ENCODE measurements at regions not wholly inside any gene's neighbourhood (a gene's known extent, or its start where the extent isn't known, plus 50 kb on each side); places are given as distances from the start of the nearest gene placed in this dataset.

DNA sequence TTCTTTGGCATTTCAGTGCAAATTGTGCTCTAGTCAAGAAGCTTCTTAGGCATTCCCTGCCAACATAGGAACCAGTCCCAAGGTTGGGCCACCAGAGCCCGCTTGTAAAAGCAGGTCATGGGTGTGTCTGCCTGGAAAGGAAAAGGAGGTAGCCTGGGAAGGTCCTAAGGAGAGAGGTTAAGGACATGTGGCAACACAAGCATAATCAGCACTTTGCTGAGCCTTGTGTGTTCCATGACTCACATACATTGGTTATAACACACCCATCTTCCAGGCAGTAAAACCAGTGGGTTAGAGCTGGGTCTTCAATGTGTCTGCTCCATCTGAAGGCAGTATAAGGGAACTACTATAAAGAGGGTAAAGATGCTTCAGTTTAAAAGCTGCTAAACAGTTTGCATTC lies 165.0 kb downstream of the FHIP1A start:
- CTCF ChIA-PET = no interaction called here
- intact Hi-C loops (cut with micrococcal nuclease; ENCODE audit: unreplicated experiment) = no loop called here
- Mint-ChIP-seq H3K27me3 (ENCODE audit: unreplicated experiment) (no peaks in the 10 kb centered on the region), H3K4me3 (ENCODE audit: low read depth, unreplicated experiment) (no peak overlapping the region), H3K36me3 (ENCODE audit: insufficient read depth, unreplicated experiment) (peaks cover 3% of the 10 kb centered on the region), H3K4me1 (ENCODE audit: low read depth, unreplicated experiment) (peaks cover under 1% of the 10 kb centered on the region), H3K9me3 (ENCODE audit: low read depth, unreplicated experiment) (no peaks in the 10 kb centered on the region), H3K27ac (ENCODE audit: unreplicated experiment) (no peak overlapping the region)
- TF ChIP-seq, protein P1, sequence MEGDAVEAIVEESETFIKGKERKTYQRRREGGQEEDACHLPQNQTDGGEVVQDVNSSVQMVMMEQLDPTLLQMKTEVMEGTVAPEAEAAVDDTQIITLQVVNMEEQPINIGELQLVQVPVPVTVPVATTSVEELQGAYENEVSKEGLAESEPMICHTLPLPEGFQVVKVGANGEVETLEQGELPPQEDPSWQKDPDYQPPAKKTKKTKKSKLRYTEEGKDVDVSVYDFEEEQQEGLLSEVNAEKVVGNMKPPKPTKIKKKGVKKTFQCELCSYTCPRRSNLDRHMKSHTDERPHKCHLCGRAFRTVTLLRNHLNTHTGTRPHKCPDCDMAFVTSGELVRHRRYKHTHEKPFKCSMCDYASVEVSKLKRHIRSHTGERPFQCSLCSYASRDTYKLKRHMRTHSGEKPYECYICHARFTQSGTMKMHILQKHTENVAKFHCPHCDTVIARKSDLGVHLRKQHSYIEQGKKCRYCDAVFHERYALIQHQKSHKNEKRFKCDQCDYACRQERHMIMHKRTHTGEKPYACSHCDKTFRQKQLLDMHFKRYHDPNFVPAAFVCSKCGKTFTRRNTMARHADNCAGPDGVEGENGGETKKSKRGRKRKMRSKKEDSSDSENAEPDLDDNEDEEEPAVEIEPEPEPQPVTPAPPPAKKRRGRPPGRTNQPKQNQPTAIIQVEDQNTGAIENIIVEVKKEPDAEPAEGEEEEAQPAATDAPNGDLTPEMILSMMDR (IDR thresholded peaks at IDR 0.05; ENCODE audit: unreplicated experiment) = no peak
- no TSS peak for BruUV-seq (replicated peaks)
- no peak for DNase-seq

GRCh38 chr4:151574968-151575367 lies 166.0 kb downstream of the FHIP1A start:
- H3K36me3 Mint-ChIP-seq (ENCODE audit: insufficient read depth, unreplicated experiment) = peaks cover 3% of the 10 kb centered on the region
- H3K27me3 Mint-ChIP-seq (ENCODE audit: unreplicated experiment) = no peaks in the 10 kb centered on the region
- H3K27ac Mint-ChIP-seq (ENCODE audit: unreplicated experiment) = no peak overlapping the region
- DNase-seq = no peak
- no peaks in the 10 kb centered on the region for H3K4me1 Mint-ChIP-seq (ENCODE audit: low read depth, unreplicated experiment)
- intact Hi-C loops (cut with micrococcal nuclease; ENCODE audit: unreplicated experiment) = no loop called here
- H3K4me3 Mint-ChIP-seq (ENCODE audit: low read depth, unreplicated experiment) = no peak overlapping the region
- no peaks in the 10 kb centered on the region for H3K9me3 Mint-ChIP-seq (ENCODE audit: low read depth, unreplicated experiment)
- CTCF ChIA-PET = no interaction called here
- no TSS peak for BruUV-seq (replicated peaks)
- TF ChIP-seq, protein P1 (IDR thresholded peaks at IDR 0.05; ENCODE audit: unreplicated experiment) = no peak

- DNase-seq = no peak
- Mint-ChIP-seq H3K4me1 (ENCODE audit: low read depth, unreplicated experiment) (no peaks in the 10 kb centered on the region), H3K27me3 (ENCODE audit: unreplicated experiment) (no peaks in the 10 kb centered on the region), H3K9me3 (ENCODE audit: low read depth, unreplicated experiment) (no peaks in the 10 kb centered on the region), H3K27ac (ENCODE audit: unreplicated experiment) (no peak overlapping the region), H3K4me3 (ENCODE audit: low read depth, unreplicated experiment) (no peak overlapping the region), H3K36me3 (ENCODE audit: insufficient read depth, unreplicated experiment) (peaks cover 3% of the 10 kb centered on the region)
- TF ChIP-seq, protein P1 (IDR thresholded peaks at IDR 0.05; ENCODE audit: unreplicated experiment) = no peak
- BruUV-seq (replicated peaks) = no TSS peak
- CTCF ChIA-PET = no interaction called here
- intact Hi-C loops (cut with micrococcal nuclease; ENCODE audit: unreplicated experiment) = no loop called here
Observed at GRCh38 chr4:151575646-151576045, 166.7 kb downstream of the FHIP1A start.

GRCh38 chr4:151576627-151577026 lies 167.7 kb downstream of the FHIP1A start:
- intact Hi-C loops (cut with micrococcal nuclease; ENCODE audit: unreplicated experiment) = no loop called here
- BruUV-seq (replicated peaks) = no TSS peak
- H3K9me3 Mint-ChIP-seq (ENCODE audit: low read depth, unreplicated experiment) = no peaks in the 10 kb centered on the region
- TF ChIP-seq, protein P1 (IDR thresholded peaks at IDR 0.05; ENCODE audit: unreplicated experiment) = no peak
- H3K4me3 Mint-ChIP-seq (ENCODE audit: low read depth, unreplicated experiment) = no peak overlapping the region
- no peak overlapping the region for H3K27ac Mint-ChIP-seq (ENCODE audit: unreplicated experiment)
- H3K36me3 Mint-ChIP-seq (ENCODE audit: insufficient read depth, unreplicated experiment) = peaks cover 3% of the 10 kb centered on the region
- DNase-seq = no peak
- H3K4me1 Mint-ChIP-seq (ENCODE audit: low read depth, unreplicated experiment) = no peaks in the 10 kb centered on the region
- CTCF ChIA-PET = no interaction called here
- no peaks in the 10 kb centered on the region for H3K27me3 Mint-ChIP-seq (ENCODE audit: unreplicated experiment)

DNA sequence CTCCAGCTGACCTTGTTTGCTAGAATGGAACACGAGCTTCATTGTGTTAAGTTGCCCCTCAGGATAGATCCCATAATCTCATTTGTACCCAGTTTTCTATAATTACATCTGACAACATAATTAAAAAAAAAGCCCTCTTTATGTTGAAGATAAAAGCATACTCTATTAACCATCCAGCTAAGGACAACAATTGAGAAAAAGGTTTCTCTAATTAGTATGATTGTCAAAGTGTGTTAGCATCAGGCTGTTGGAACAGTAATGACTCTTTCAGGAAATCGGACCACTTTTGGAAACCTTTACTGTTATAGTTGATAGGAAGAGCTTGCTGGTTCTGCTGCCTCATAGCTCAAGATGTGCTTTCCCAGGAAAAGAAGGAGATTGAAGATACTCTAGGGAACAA lies 172.6 kb downstream of the FHIP1A start:
- no peak overlapping the region for H3K4me3 Mint-ChIP-seq (ENCODE audit: low read depth, unreplicated experiment)
- H3K27ac Mint-ChIP-seq (ENCODE audit: unreplicated experiment) = no peak overlapping the region
- no peaks in the 10 kb centered on the region for H3K27me3 Mint-ChIP-seq (ENCODE audit: unreplicated experiment)
- TF ChIP-seq, protein P1 (IDR thresholded peaks at IDR 0.05; ENCODE audit: unreplicated experiment) = no peak
- H3K4me1 Mint-ChIP-seq (ENCODE audit: low read depth, unreplicated experiment) = peaks cover 6% of the 10 kb centered on the region
- CTCF ChIA-PET = no interaction called here
- peaks cover 3% of the 10 kb centered on the region for H3K36me3 Mint-ChIP-seq (ENCODE audit: insufficient read depth, unreplicated experiment)
- BruUV-seq (replicated peaks) = no TSS peak
- DNase-seq = no peak
- H3K9me3 Mint-ChIP-seq (ENCODE audit: low read depth, unreplicated experiment) = no peaks in the 10 kb centered on the region
- intact Hi-C loops (cut with micrococcal nuclease; ENCODE audit: unreplicated experiment) = no loop called here

Measured in Calu3 (cell line).